ENCODE measurements at regions not wholly inside any gene's neighbourhood (a gene's known extent, or its start where the extent isn't known, plus 50 kb on each side); places are given as distances from the start of the nearest gene placed in this dataset.

DNA sequence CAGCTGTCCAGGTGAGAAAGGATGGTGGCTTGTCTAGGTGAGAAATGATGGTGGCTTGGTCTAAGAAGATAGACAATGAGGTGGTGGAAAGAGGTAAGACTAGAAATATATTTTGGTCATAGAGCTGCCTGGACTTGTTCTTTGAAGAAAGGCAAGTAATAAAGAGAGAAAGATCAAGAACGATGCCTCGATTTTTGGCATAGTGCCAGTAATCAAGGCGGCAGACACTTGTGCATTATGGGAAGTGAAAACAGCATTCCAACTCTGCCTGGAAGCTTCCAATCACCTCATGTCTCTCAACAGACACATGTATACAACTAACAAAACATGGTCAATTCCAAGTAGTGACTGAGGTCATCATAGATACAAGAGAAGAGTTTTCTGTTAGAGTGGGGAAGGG lies 423.8 kb upstream of the NRP1 start:
- intact Hi-C loops (cut with DNase I, micrococcal nuclease), result no loop called here

DNA sequence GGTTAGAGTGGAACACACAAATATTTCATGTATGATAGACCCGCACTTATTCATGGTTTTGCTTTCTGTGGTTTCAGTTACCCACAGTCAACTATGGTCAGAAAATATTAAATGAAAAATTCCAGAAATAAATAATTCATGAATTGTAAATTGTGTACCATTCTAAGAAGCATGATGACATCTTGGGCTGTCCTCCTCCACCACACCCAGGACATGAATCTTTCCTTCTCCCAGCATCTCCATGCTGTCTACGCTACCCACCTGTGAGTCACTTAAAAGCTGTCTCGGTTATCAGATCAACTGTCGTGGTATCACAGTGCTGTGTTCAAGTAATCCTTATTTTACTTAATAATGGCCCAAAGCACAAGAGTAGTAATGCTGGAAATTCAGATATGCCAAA lies 419.6 kb upstream of the NRP1 start:
- ATAC-seq (no peak), DNase-seq (no peak)
- intact Hi-C loops (cut with DNase I, micrococcal nuclease), result no loop called here
- Histone ChIP-seq H3K36me3 (ENCODE audit: low read depth) (no peaks in the 10 kb centered on the region), H3K9me3 (no peaks in the 10 kb centered on the region), H3K4me1 (ENCODE audit: low read depth) (no peaks in the 10 kb centered on the region), H3K4me3 (no peak overlapping the region)
- TF ChIP-seq, protein P1, sequence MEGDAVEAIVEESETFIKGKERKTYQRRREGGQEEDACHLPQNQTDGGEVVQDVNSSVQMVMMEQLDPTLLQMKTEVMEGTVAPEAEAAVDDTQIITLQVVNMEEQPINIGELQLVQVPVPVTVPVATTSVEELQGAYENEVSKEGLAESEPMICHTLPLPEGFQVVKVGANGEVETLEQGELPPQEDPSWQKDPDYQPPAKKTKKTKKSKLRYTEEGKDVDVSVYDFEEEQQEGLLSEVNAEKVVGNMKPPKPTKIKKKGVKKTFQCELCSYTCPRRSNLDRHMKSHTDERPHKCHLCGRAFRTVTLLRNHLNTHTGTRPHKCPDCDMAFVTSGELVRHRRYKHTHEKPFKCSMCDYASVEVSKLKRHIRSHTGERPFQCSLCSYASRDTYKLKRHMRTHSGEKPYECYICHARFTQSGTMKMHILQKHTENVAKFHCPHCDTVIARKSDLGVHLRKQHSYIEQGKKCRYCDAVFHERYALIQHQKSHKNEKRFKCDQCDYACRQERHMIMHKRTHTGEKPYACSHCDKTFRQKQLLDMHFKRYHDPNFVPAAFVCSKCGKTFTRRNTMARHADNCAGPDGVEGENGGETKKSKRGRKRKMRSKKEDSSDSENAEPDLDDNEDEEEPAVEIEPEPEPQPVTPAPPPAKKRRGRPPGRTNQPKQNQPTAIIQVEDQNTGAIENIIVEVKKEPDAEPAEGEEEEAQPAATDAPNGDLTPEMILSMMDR (IDR thresholded peaks at IDR 0.05), result no peak

More for the DNA sequence above, 423.8 kb upstream of the NRP1 start:
- Histone ChIP-seq H3K4me1 (ENCODE audit: low read depth) (no peaks in the 10 kb centered on the region), H3K9me3 (no peaks in the 10 kb centered on the region), H3K4me3 (no peak overlapping the region), H3K36me3 (ENCODE audit: low read depth) (no peaks in the 10 kb centered on the region)
- no peak for ATAC-seq
- TF ChIP-seq, protein P1 (IDR thresholded peaks at IDR 0.05), result no peak
- DNase-seq, result no peak

DNA sequence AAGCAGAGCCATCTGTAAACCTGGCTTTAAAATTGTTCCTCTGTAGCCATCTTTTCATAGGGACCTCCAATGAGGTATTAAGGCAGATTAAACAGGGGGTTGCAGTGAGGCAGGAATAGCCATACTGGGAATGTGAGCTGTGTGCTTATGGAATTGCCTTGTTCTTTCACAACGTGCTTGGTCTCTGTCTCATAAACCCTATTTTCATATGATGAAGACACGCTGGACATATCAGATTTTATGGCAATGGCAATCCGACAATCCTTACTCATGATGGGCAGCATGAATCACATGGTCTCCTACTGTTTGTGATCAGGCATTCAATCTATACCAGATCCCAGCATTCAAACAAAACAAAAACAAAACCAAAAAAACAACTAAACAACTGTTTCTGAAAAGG lies 418.9 kb upstream of the NRP1 start:
- TF ChIP-seq, protein P1 (IDR thresholded peaks at IDR 0.05), result no peak
- Histone ChIP-seq H3K9me3 (no peaks in the 10 kb centered on the region), H3K4me1 (ENCODE audit: low read depth) (no peaks in the 10 kb centered on the region), H3K36me3 (ENCODE audit: low read depth) (no peaks in the 10 kb centered on the region), H3K4me3 (no peak overlapping the region)
- DNase-seq (no peak), ATAC-seq (no peak)
- intact Hi-C loops (cut with DNase I, micrococcal nuclease), result no loop called here

DNA sequence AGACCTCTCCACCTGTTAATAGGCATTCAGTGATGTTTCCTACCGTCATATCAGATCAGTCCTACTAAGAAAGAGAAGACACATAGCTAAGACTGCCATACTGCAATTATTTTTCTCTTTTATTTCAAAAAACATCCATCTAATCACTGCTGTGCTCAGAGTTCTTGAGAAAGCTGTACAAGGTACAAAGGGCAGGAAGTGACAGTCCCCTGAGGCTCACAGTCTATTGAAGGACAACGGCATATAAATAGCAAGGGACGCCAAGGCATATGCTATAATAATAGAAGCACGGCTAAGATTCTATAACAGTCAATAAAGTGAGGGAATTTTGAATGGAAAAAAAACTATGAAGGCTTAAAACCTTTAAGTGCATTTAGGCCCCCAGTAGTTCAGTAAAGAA lies 415.3 kb upstream of the NRP1 start:
- Histone ChIP-seq H3K9me3 (no peaks in the 10 kb centered on the region), H3K36me3 (ENCODE audit: low read depth) (no peaks in the 10 kb centered on the region), H3K4me1 (ENCODE audit: low read depth) (no peaks in the 10 kb centered on the region), H3K4me3 (no peak overlapping the region)
- intact Hi-C loops (cut with DNase I, micrococcal nuclease), result no loop called here
- DNase-seq, result no peak
- ATAC-seq, result no peak
- TF ChIP-seq, protein P1 (IDR thresholded peaks at IDR 0.05), result no peak

DNA sequence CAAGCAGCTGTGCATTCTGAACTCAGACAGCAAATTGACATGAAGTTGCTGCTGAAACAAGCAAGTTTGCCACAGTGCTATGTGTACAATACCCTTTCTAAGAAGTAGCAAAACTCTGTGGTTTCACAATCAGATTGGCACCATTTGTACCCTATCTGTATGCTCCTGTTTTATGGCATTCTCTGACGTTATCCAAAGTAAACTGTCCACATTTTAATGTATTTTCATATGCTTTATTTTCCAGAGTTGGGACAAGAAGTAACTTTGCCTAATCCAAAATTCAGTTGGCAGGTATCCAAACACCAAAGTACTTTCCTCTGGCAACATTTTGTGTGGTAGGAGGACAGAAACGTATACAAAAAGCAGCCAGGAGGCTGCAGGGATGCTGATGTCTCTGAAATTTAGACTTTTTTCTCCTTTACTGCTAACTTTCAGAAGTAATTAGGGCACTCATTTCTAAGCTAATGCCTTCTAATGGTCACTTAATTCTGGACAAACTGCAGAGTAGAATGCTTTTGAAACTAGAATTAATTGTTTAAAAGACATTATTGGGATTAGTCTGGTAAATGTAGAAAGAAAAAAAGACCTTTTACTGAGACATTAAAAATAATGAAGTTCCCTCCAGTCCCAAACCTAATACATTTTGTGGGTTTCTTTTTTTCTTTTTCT lies 414.7 kb upstream of the NRP1 start:
- ATAC-seq, result no peak
- intact Hi-C loops (cut with DNase I, micrococcal nuclease), result no loop called here
- TF ChIP-seq, protein P1 (IDR thresholded peaks at IDR 0.05), result no peak
- Histone ChIP-seq H3K9me3 (no peaks in the 10 kb centered on the region), H3K4me1 (ENCODE audit: low read depth) (no peaks in the 10 kb centered on the region), H3K36me3 (ENCODE audit: low read depth) (no peaks in the 10 kb centered on the region), H3K4me3 (no peak overlapping the region)
- no peak for DNase-seq

DNA sequence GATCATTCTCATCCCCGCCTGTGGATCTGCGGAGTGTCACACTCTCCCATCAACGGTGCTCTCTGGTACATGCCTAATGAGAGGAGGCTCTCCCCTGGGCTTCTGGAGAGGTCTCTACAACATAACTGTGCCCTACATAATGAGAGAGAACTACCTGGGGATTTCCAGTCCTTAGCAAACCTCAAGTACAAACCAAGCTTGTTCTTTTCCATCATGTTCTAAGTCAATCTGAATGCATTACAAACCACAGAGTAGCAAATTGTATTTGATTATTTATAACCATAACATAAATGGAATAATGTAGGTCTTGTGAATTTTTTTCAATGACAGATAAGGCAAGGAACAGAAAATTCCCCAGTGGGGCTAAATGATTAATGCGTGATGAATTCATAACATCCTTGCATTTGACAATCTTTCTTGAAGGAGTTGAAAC lies 412.4 kb upstream of the NRP1 start:
- no peak for ATAC-seq
- TF ChIP-seq, protein P1 (IDR thresholded peaks at IDR 0.05), result no peak
- intact Hi-C loops (cut with DNase I, micrococcal nuclease), result no loop called here

More for the DNA sequence above, 412.4 kb upstream of the NRP1 start:
- H3K4me1 ChIP-seq (ENCODE audit: low read depth), result peaks cover 3% of the 10 kb centered on the region
- H3K4me3 ChIP-seq, result no peak overlapping the region
- no peaks in the 10 kb centered on the region for H3K36me3 ChIP-seq (ENCODE audit: low read depth)
- no peak for DNase-seq
- H3K9me3 ChIP-seq, result no peaks in the 10 kb centered on the region

Measured in mucosa of descending colon (tissue), 3 donors.